NCI-H2196 treated with DMSO at 0.1 percent for 48 hours (cell line): ENCODE measurements at regions not wholly inside any gene's neighbourhood (a gene's known extent, or its start where the extent isn't known, plus 50 kb on each side); places are given as distances from the start of the nearest gene placed in this dataset.

Source experiments
- DNase-seq: peaks from one replicate; lab custom pipeline; 2025; ENCODE audit not compliant: unreplicated experiment; lab: John Stamatoyannopoulos, UW

GRCh38 chr1:14476170-14476955, 122.1 kb upstream of the KAZN start:
- no peak for DNase-seq

- DNase-seq = no peak
These were observed 120.4 kb upstream of the KAZN start for GRCh38 chr1:14478120-14478519.

- no peak for DNase-seq
These were observed 118.6 kb upstream of the KAZN start for GRCh38 chr1:14479865-14480264.

GRCh38 chr1:14482784-14483450, 115.6 kb upstream of the KAZN start:
- DNase-seq = no peak

GRCh38 chr1:14485285-14485684, 113.2 kb upstream of the KAZN start:
- no peak for DNase-seq

GRCh38 chr1:14486401-14487201, 111.9 kb upstream of the KAZN start:
- DNase-seq = no peak

- no peak for DNase-seq
These were observed 110.8 kb upstream of the KAZN start for GRCh38 chr1:14487671-14488070.

GRCh38 chr1:14494911-14495310, 103.6 kb upstream of the KAZN start:
- DNase-seq = no peak

GRCh38 chr1:14495381-14495780, 103.1 kb upstream of the KAZN start:
- no peak for DNase-seq

GRCh38 chr1:14495996-14496395, 102.5 kb upstream of the KAZN start:
- no peak for DNase-seq

- DNase-seq = no peak
These were observed 99.6 kb upstream of the KAZN start for GRCh38 chr1:14498839-14499238.

GRCh38 chr1:14499312-14500040, 99.0 kb upstream of the KAZN start:
- no peak for DNase-seq

GRCh38 chr1:14500041-14500440, 98.4 kb upstream of the KAZN start:
- DNase-seq = no peak

GRCh38 chr1:14500912-14501311, 97.6 kb upstream of the KAZN start:
- DNase-seq = no peak

- no peak for DNase-seq
These were observed 94.0 kb upstream of the KAZN start for GRCh38 chr1:14504517-14504916.

GRCh38 chr1:14506471-14507255, 91.8 kb upstream of the KAZN start:
- no peak for DNase-seq

GRCh38 chr1:14507262-14507661, 91.2 kb upstream of the KAZN start:
- DNase-seq = no peak

GRCh38 chr1:14508613-14509012, 89.9 kb upstream of the KAZN start:
- DNase-seq = no peak

- no peak for DNase-seq
These were observed 87.3 kb upstream of the KAZN start for GRCh38 chr1:14511166-14511680.
